ENCODE measurements at regions not wholly inside any gene's neighbourhood (a gene's known extent, or its start where the extent isn't known, plus 50 kb on each side); places are given as distances from the start of the nearest gene placed in this dataset.

- DNase-seq = no peak
Measured at GRCh38 chr5:133760532-133760931, 148.2 kb upstream of the FSTL4 start.

DNA sequence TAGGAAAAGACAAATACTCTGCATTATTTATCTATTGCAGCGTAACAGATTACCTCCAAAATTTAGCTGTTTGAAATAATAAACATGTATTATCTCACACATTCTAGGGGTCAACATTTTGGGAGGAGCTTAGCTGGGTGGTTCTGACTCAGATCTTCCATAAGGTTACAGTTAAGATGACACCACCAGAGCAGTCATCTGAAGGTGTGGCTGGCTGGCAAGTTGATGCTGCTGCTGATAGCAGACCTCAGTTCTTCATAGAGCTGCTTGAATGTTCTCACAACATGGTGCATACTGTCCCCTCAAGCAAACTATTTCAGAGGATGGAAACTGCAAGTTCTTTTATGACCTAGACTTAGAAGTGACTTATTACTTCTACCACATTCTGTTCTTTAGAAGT lies 146.3 kb upstream of the FSTL4 start:
- DNase-seq = no peak

DNA sequence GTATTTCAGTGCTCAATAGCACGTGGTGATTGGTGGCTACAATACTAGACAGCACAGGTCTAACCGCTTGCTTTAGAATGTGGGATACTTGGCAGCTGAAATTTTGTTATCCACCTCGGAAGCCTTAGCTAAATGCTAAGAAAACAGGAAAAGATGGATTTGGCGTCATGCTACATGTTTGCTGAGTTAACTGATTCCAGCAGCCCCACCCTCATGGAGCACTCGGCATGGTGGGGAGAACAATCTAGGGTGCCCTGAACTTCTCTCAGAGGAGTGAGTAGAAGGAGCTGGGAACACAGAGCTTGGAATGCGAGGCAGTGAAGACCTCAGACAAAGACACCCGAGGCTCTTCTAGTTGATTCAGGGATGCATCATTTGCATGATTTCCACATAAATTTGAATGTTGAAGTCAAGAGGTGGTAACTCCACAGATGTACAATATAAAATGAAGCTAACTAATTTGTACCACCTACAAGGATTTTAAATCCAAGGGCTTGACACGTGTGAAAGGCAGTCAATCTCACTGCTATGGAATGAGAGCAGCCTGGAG lies 145.1 kb upstream of the FSTL4 start:
- no peak for DNase-seq

DNA sequence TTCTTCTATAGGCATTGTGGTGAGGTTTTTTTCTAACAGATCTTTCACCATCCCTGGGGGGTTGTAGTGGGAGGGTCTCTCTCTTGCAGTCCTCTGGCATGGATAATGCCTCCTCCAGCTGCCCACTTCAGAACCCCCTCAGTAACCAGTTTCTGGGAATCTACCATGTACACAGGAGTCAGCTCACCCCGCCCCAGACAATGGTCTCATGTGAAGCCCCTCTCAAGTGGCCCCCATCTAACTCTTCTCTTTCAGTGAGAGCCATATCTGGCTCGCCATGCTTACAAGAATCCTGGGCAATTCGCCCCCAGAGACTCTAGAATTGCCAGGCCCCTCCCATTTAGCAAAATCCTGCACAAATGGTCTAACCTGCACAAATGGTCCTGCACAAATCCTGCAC lies 144.4 kb upstream of the FSTL4 start:
- DNase-seq = no peak

DNA sequence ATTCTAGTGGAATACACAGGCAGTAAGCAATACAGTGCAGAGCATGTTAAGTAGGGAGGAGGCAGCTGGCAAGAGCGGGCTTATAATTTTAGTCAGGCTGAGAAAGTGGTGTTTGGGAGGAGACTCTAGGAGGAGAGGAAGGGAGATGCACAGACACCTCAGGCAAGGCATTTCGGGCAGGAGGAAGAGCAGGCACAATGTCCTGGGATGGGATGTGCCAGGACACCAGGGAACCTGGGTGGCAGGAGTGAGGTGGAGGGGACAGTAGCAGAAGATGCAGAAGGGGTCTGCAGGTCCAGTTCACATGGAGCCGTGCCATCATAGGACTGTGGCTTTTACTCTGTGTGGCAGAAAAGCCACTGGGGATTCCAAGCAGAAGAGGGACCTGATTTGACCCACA lies 143.7 kb upstream of the FSTL4 start:
- no peak for DNase-seq

DNA sequence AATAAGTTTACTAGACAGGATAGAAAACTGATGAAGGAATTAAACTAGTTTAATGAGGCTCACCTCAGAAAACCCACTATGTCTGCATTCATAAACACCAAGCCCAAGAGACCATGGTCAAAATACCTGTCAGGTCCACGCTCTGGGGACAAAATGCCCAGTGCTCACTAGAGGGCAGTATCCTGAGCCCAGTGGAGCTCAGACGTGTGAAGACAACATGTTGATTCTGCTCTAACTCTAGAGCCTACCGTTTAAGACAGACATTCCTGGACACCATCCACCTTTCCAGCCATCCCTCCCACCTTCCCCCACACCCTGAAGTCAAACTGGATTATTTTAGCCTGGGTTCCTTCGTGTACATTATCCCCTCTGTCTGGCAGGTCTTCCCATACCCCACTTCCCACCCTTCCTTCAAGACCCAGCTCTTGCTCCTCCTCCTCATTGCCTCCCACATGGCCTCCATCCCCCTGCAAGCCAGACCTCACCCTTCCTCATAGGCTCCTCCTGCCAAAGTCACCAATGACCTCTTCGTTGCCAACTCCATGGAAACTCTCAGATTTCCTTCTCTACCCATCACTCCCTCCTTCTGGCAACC lies 142.3 kb upstream of the FSTL4 start:
- DNase-seq = no peak

GRCh38 chr5:133753856-133754255 lies 141.5 kb upstream of the FSTL4 start:
- no peak for DNase-seq

- DNase-seq = no peak
Measured at GRCh38 chr5:133751846-133752245, 139.5 kb upstream of the FSTL4 start.

- DNase-seq = no peak
Measured at GRCh38 chr5:133751421-133751820, 139.1 kb upstream of the FSTL4 start.

GRCh38 chr5:133750856-133751255 lies 138.5 kb upstream of the FSTL4 start:
- no peak for DNase-seq

DNA sequence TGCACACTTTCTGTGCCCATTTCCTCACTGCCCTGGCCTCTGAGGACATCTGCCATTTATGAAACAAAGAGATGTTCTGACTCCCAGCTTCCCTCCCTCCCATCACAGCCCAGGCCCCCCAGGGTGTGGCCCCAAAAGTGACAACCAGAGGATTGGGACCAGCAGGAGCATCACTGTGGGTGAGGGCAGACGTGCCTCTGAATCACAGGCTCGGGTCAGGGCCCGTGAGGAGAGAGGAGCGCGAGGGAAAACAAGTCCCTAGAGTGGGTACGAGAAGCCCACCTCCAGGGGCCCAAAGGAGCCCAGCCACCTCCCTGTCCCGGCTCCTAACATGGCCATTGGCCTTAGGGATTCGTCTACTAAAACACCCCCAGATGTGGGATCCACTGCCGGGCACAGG lies 138.0 kb upstream of the FSTL4 start:
- no peak for DNase-seq

GRCh38 chr5:133749331-133749985 lies 137.1 kb upstream of the FSTL4 start:
- no peak for DNase-seq

GRCh38 chr5:133746834-133747233 lies 134.5 kb upstream of the FSTL4 start:
- DNase-seq = no peak

DNA sequence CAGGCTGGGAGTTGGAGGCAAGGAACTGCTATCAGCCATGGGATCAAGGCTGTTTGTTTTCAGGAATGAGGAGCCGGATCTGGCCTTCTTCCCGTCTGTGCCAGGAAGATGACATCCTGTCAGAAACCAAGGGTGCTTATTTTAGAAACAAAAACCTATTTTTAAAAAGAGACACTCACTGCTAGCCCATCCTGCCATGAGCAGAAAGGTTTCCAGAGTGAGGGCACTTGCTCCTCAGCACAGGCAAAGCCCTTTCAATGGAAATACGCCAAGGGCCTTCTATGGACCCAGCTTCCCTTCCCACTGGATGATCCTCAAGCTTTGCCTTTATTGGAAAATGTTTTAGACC lies 132.6 kb upstream of the FSTL4 start:
- no peak for DNase-seq

GRCh38 chr5:133744051-133744959 lies 132.0 kb upstream of the FSTL4 start:
- no peak for DNase-seq

DNA sequence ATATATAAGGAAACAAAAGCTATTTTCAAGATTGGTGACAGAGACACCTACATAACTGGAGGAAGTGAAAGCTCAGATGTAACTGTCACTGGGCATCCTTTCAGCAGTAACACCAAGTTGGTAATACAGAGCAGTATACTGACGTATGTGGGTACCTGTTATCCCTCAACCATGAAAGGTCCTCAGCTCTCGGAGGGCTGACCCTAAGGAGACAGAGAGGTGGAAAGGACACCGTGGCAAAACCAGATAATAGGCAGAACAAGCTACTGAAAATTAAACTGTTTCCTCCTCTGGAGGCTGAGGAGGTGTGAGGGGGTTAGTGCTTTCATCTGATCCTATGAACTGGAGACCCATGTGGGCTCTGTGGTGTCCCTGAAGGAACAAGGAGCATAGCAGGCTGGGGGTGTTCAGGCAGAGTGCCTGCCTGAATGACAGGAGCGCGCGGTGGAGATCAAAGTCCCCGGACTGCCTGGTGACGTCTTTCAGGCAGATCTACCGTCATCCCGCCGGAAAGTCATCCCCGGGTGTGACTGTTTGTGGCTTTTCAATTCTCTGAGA lies 130.2 kb upstream of the FSTL4 start:
- no peak for DNase-seq

DNA sequence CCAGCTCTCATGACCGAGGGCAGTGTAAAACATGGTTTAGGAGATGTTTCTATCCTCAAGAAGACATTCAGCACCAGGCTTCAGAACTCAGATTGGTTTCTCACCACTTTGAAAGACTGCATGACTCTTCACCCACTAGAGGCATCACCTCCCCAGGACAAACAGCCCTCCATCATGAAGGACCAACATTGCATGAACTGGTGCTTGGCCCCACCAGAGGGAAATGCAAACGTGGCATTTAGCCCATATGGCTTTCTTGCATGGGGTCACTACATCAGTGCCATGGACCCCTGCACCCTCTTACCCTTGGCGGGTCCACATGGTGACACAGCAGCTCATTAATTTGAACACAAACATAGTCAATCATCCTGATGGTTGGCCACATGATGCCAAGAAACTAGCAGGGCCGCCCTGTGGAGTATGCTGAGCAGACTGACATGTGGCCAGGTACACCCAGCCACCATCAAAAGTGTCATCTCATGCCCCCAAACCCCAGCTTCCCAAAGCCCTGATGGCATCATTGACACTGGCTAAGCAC lies 129.5 kb upstream of the FSTL4 start:
- DNase-seq = no peak

- DNase-seq = no peak
Measured at GRCh38 chr5:133741396-133741795, 129.1 kb upstream of the FSTL4 start.

- no peak for DNase-seq
Measured at GRCh38 chr5:133739181-133739780, 126.9 kb upstream of the FSTL4 start.

DNA sequence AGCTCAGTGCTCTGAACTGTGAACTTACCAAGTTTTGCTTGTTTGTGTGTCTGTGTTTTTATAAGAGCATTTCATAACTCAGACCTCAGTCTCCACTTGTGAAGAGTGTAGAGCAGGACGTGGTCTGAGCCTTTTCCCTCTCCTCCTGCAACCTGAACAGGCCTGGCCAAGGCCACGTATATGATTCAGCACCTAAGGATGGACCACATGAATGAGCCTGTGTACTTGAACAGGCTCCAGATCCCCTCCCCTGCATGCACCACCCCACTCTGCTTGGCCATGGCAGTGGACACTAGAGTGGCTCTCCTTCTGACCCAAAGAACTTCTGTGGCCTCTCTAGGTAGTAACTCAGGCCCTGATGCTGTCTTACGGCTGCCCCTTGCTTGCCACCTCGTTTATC lies 125.9 kb upstream of the FSTL4 start:
- no peak for DNase-seq

DNA sequence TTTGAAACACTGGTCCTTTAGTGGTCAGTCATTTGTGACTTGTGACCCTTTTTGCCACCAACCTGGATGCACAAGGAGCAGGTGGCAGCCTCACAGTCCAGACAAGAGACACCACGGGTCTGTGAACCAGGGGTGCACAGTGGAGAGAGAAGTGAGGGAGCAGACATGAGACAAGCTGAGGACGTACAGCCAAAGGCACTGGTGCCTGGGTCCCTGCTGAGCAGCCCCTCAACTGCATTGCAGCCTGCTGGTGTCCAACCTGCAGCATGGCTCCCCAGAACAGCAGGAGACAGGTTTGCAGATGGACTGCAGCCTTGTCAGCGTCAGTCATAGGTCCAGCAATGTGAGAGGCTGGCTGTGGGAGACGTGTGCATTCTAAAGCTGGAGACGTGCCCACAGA lies 124.2 kb upstream of the FSTL4 start:
- no peak for DNase-seq

DNA sequence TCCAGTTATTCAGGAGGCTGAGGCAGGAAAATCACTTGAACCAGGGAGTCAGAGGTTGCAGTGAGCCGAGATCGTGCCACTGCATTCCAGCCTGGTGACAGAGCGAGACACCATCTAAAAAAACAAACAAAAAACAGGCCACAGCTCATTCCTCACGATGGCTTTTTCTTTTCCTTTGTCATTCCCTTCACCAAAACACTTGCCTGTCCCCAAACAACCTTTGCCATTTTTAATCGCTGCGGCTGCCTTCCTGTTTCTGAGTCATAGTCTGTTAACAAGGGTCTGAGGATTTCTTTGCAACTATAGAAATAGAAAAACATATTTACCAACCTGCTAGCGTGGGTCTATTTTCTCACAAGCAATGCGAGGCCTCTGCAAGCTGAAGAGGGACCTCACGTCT lies 123.0 kb upstream of the FSTL4 start:
- DNase-seq = no peak

DNA sequence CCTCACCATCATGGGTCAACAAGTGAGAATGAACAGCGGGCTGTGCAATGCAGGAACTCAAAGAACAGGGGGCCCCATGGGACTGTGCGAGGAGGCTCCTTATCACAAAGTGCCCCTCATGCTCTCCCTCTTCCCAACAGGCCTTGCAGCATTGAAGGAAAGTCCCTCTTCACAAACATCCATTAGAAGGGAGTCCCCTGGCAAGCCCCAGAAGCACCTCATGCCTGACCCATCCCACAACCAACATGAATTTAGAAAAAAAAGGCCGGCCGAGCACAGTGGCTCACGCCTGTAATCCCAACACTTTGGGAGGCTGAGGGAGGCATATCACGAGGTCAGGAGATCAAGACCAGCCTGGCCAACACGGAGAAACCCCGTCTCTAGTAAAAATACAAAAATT lies 122.6 kb upstream of the FSTL4 start:
- no peak for DNase-seq
